Mucosa of descending colon (tissue), 3 donors: ENCODE measurements at regions not wholly inside any gene's neighbourhood (a gene's known extent, or its start where the extent isn't known, plus 50 kb on each side); places are given as distances from the start of the nearest gene placed in this dataset.
A peak's percentile ranks its signal among the peaks of the same experiment; 100 is the strongest.

Experiments used
- ATAC-seq: fragments of 200-7000 bp; cut with Tn5 transposase; one replicate; pipeline ENCODE4 v1.9.1; 2020; ENCODE audit warnings: mild to moderate bottlenecking, moderate library complexity
- DNase-seq, 3 donors: peaks; one replicate each; pipeline ENCODE4 v3.0.0-alpha.2; 2020
- H3K36me3 ChIP-seq: fragments of 200-600 bp; one replicate; pipeline ENCODE4 v1.8.0; 2021; ENCODE audit warnings: low read depth, mild to moderate bottlenecking
- H3K4me1 ChIP-seq: fragments of 200-600 bp; one replicate; pipeline ENCODE4 v1.8.0; 2021; ENCODE audit warnings: low read depth, mild to moderate bottlenecking
- H3K4me3 ChIP-seq: fragments of 200-600 bp; one replicate; pipeline ENCODE4 v1.8.0; 2021; ENCODE audit warnings: mild to moderate bottlenecking
- H3K9me3 ChIP-seq: fragments of 200-600 bp; one replicate; pipeline ENCODE4 v1.8.0; 2021; ENCODE audit warnings: mild to moderate bottlenecking
- CTCF ChIP-seq: fragments of 200-600 bp; IDR thresholded peaks from one replicate; pipeline ENCODE4 v1.8.0; 2022; ENCODE audit warnings: antibody characterized with exemption, mild to moderate bottlenecking
- intact Hi-C, 2 donors: fragments of 100-400 bp; cut with DNase I in 1 of 2; cut with micrococcal nuclease in 1 of 2; formaldehyde crosslinking; loops; one replicate each; pipeline versions ENCODE4 v1.11.0 to v1.11.1; 2022; cut with DNase I, micrococcal nuclease
- donor health status: DM: no; HTN: no; CAD: no; lungs with moderate emphysema.
- donor health status: DM: no; HTN: no; CAD: no.
- donor health status: DM: no; HTN: yes; CAD: no.

DNA sequence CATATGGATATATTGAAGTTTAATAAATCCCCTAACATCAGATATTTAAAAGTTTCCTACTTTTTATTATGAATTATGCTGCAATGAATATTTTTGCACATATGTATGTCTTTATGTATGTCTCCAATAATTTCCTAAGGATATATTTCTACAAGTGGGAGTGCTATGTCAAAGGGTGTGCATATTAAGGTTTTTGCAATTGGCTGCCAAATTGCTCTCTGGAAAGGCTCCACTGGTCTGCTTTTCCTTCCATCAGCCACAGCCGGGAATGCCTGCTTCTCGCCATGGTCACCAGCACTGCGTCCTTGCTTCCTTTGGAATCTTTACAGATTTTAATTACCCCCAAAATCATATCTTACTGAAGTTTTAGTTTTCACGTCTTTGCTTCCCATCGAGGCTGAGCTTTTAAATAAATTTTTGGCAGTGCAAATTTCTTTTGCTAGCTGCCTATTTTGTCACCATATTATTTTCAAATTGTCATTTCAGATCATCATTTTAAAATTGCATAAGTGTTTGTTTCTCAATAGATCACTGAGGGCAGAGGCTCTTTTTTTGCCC, 221.7 kb downstream of the SNX19 start:
- no peaks in the 10 kb centered on the region for H3K9me3 ChIP-seq
- H3K4me3 ChIP-seq = no peak overlapping the region
- intact Hi-C loops = no loop called here
- DNase-seq (no peak), ATAC-seq (no peak)
- H3K4me1 ChIP-seq = no peaks in the 10 kb centered on the region
- no peaks in the 10 kb centered on the region for H3K36me3 ChIP-seq
- TF ChIP-seq CTCF = no peak

DNA sequence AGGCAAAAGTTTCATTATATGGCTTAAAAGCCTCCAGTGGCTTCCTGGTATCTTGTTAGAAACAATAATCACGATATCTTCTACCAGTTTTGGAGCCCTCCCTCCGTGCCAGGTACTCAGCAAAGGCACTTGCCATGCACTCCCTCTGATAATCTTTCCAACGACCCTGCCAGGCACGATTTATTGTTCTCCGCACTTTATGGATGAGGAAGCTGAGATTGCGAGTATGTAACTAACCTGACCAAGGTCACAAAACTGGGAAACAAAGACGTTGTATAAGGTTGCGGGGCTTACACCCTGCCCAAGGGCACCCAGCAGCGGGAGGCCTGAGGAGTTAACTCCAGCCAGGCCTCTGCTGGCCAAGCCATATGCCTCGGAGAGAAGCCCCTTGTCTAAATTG, 218.1 kb downstream of the SNX19 start:
- Histone ChIP-seq H3K36me3 (no peaks in the 10 kb centered on the region), H3K9me3 (no peaks in the 10 kb centered on the region), H3K4me1 (no peaks in the 10 kb centered on the region)

DNA sequence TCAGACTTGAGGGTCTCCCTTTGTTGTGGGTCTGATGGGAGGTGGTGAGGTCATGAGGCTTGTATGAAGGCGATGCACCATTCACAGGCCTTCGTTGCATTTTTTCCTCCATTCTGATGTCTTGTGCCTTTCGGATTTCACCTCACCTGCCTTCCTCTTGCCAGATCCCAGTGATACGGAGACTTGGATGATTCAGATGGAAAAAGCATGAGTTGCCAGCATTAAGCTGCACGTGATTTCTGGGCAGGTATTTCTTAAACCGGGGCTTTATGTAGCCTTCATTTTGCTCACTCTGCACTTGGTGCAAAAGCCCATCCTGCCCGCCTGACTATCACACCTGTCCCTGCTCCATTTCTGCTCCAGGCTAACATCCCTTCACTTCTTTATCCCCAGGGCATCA, 216.7 kb downstream of the SNX19 start:
- no peaks in the 10 kb centered on the region for H3K4me1 ChIP-seq
- H3K36me3 ChIP-seq = no peaks in the 10 kb centered on the region
- ATAC-seq = no peak
- H3K9me3 ChIP-seq = no peaks in the 10 kb centered on the region
- H3K4me3 ChIP-seq = no peak overlapping the region
- intact Hi-C loops = no loop called here
- DNase-seq = no peak
- TF ChIP-seq CTCF = no peak

More for the DNA sequence above, 218.1 kb downstream of the SNX19 start:
- intact Hi-C loops = no loop called here
- no peak for TF ChIP-seq CTCF
- DNase-seq (no peak), ATAC-seq (peak; percentile 61)
- H3K4me3 ChIP-seq = no peak overlapping the region

GRCh38 chr11:130700092-130700491, 216.2 kb downstream of the SNX19 start:
- no peak for DNase-seq
- no peak for TF ChIP-seq CTCF
- Histone ChIP-seq H3K4me3 (no peak overlapping the region), H3K9me3 (no peaks in the 10 kb centered on the region), H3K36me3 (no peaks in the 10 kb centered on the region), H3K4me1 (no peaks in the 10 kb centered on the region)
- ATAC-seq = no peak
- intact Hi-C loops = no loop called here

DNA sequence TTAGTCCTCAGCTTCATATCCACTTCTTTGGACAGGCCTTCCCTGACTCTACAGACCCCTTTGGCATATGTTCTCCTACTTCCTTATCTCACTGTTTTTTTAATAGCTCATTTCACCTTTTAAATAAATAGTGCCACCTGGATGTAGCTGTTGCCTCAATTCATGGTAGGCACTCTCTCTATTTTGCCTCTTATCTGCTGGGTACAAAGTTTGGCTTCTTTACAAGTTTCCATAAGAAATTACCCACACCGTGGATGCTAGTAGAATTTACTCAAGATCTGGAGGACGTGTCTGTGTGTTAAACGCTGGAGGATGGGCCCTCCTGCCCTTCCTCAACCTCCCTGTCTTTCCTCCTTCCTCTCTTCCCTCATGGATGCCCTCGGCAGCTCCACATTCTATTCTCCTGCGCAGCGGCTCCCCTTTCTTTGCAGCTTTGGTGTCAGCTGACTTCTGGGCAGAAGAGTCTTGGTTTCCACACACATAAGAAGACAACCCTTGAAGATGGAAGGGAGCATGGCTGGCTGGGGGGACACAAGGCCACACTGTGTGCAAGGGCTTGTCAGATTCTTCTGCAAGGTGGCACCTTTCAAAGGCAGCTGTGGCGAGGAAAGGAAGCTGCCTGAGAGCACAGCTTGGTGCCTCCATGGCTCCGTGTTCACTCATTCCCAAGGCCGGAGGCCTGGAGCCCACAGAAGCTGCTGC, 212.6 kb downstream of the SNX19 start:
- no peak for TF ChIP-seq CTCF
- peak; percentile 55 for ATAC-seq
- DNase-seq = no peak

More for the DNA sequence above, 212.6 kb downstream of the SNX19 start:
- intact Hi-C loops = no loop called here
- Histone ChIP-seq H3K4me3 (no peak overlapping the region), H3K36me3 (no peaks in the 10 kb centered on the region), H3K4me1 (no peaks in the 10 kb centered on the region), H3K9me3 (no peaks in the 10 kb centered on the region)
